Naive thymus-derived CD4-positive, alpha-beta T cell (primary cell): ENCODE measurements at regions not wholly inside any gene's neighbourhood (a gene's known extent, or its start where the extent isn't known, plus 50 kb on each side); places are given as distances from the start of the nearest gene placed in this dataset.

Experiments used
- ATAC-seq: fragments of 150-1000 bp; cut with Tn5 transposase; 2 replicates; pipeline ENCODE4 v1.10.0; 2021; ENCODE audit warnings: mild to moderate bottlenecking, moderate library complexity
- CTCF ChIA-PET: fragments of 350-600 bp; sonication (Branson Sonifier 250); formaldehyde crosslinking; loops from one replicate; lab custom pipeline; 2021; ENCODE audit warnings: antibody characterized with exemption; lab: Charles Lee
- POLR2A ChIA-PET: fragments of 350-600 bp; sonication (Branson Sonifier 250); formaldehyde crosslinking; loops from one replicate; lab custom pipeline; 2021; ENCODE audit warnings: antibody characterized with exemption, inconsistent platforms; lab: Charles Lee
- DNase-seq, 9 donors: peaks; one replicate each; pipeline versions ENCODE4 v3.0.0 to v3.0.0-alpha.2; 2020 to 2022; ENCODE audit warnings: mixed read lengths in 1 of 9
- H3K27ac ChIP-seq: one replicate; pipeline ENCODE4 v1.7.0; 2013; ENCODE audit warnings: mild to moderate bottlenecking, low read depth, low read length, moderate library complexity
- H3K27me3 ChIP-seq, 2 donors: one replicate each; pipeline ENCODE4 v1.7.0; 2013; ENCODE audit warnings: low read length in 2 of 2, mild to moderate bottlenecking in 2 of 2, moderate library complexity in 2 of 2; ENCODE audit not compliant: control insufficient read depth in 2 of 2, insufficient read depth in 2 of 2
- H3K36me3 ChIP-seq, 3 experiments: 1 replicate in 2 of 3; 2 replicates in 1 of 3; pipeline ENCODE4 v1.7.0; 2013; ENCODE audit warnings: low read length in 3 of 3, mild to moderate bottlenecking in 3 of 3, moderate library complexity in 1 of 3; ENCODE audit not compliant: insufficient read depth in 3 of 3, control insufficient read depth in 2 of 3
- H3K4me1 ChIP-seq, 2 donors: one replicate each; pipeline ENCODE4 v1.7.0; 2013; ENCODE audit warnings: low read length in 2 of 2, mild to moderate bottlenecking in 2 of 2, moderate library complexity in 1 of 2; ENCODE audit not compliant: control insufficient read depth in 2 of 2, insufficient read depth in 2 of 2
- H3K4me3 ChIP-seq: 2 replicates; pipeline ENCODE4 v1.7.0; 2013; ENCODE audit warnings: mild to moderate bottlenecking, low read length
- H3K9me3 ChIP-seq, 3 experiments: 1 replicate in 2 of 3; 2 replicates in 1 of 3; pipeline ENCODE4 v1.7.0; 2013; ENCODE audit warnings: low read length in 3 of 3; ENCODE audit not compliant: control insufficient read depth in 2 of 3
- H3K27ac Mint-ChIP-seq, 9 donors: one replicate each; pipeline ENCODE4 v1.8.0; 2020 to 2022; ENCODE audit warnings: mixed read lengths in 9 of 9, mild to moderate bottlenecking in 8 of 9, moderate library complexity in 5 of 9, inconsistent platforms in 2 of 9
- H3K27me3 Mint-ChIP-seq, 5 donors: one replicate each; pipeline ENCODE4 v1.8.0; 2021 to 2022; ENCODE audit warnings: mixed read lengths in 5 of 5, mild to moderate bottlenecking in 1 of 5
- H3K36me3 Mint-ChIP-seq, 5 donors: one replicate each; pipeline ENCODE4 v1.8.0; 2020 to 2022; ENCODE audit warnings: mixed read lengths in 5 of 5, mild to moderate bottlenecking in 3 of 5, inconsistent platforms in 1 of 5
- H3K4me1 Mint-ChIP-seq, 7 donors: one replicate each; pipeline ENCODE4 v1.8.0; 2020 to 2022; ENCODE audit warnings: mixed read lengths in 7 of 7, mild to moderate bottlenecking in 3 of 7, inconsistent platforms in 1 of 7
- H3K4me3 Mint-ChIP-seq, 10 donors: one replicate each; pipeline ENCODE4 v1.8.0; 2020 to 2022; ENCODE audit warnings: mild to moderate bottlenecking in 10 of 10, mixed read lengths in 10 of 10, moderate library complexity in 6 of 10, inconsistent platforms in 2 of 10
- H3K9me3 Mint-ChIP-seq, 11 donors: one replicate each; pipeline ENCODE4 v1.8.0; 2020 to 2022; ENCODE audit warnings: mixed read lengths in 11 of 11, mild to moderate bottlenecking in 4 of 11, inconsistent platforms in 1 of 11, moderate library complexity in 1 of 11
- intact Hi-C, 2 donors: fragments of 100-400 bp; cut with micrococcal nuclease; formaldehyde crosslinking; loops; one replicate each; pipeline ENCODE4 v1.15.1; 2023

GRCh38 chr16:5428932-5429331, 331.3 kb upstream of the EEF2KMT start:
- intact Hi-C loops: no loop called here
- peaks cover 0 to 3% (median 0%) of the 10 kb centered on the region in 7 donors for H3K4me1 Mint-ChIP-seq
- no peak overlapping the region for H3K4me3 ChIP-seq
- H3K27me3 ChIP-seq: no peaks in the 10 kb centered on the region
- no peaks in the 10 kb centered on the region for H3K36me3 Mint-ChIP-seq
- DNase-seq: no peak
- no peaks in the 10 kb centered on the region for H3K36me3 ChIP-seq
- H3K4me1 ChIP-seq: no peaks in the 10 kb centered on the region
- no peak overlapping the region for H3K4me3 Mint-ChIP-seq
- no peak for ATAC-seq
- no peaks in the 10 kb centered on the region for H3K9me3 Mint-ChIP-seq
- POLR2A ChIA-PET: no interaction called here
- CTCF ChIA-PET: no interaction called here
- H3K27ac ChIP-seq: no peak overlapping the region
- H3K27me3 Mint-ChIP-seq: peaks cover 0 to 15% (median 6%) of the 10 kb centered on the region in 5 donors
- no peaks in the 10 kb centered on the region for H3K9me3 ChIP-seq
- no peak overlapping the region for H3K27ac Mint-ChIP-seq

DNA sequence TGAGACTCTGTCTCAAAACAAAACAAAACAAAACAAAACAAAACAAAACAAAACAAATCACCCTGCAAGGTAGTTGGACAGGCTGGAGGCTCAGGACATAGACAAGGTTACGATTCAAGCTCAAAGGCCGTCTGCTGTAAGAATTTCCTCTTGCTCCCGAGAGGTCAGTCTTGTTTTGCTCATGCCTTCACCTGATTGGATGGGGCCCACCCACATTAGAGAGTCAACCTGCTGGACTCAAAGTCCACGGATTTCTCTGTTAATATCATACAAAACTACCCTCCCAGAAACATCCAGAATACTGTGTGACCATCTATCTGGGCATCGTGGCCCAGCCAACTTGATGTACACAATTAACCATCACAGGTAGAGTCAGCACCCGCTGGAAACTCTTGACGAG, 330.0 kb upstream of the EEF2KMT start:
- Histone ChIP-seq H3K9me3 (no peaks in the 10 kb centered on the region), H3K4me3 (no peak overlapping the region), H3K36me3 (no peaks in the 10 kb centered on the region), H3K27ac (no peak overlapping the region), H3K4me1 (no peaks in the 10 kb centered on the region), H3K27me3 (no peaks in the 10 kb centered on the region)
- intact Hi-C loops: no loop called here
- peaks cover 0 to 3% (median 0%) of the 10 kb centered on the region in 11 donors for H3K9me3 Mint-ChIP-seq
- DNase-seq: no peak
- H3K36me3 Mint-ChIP-seq: no peaks in the 10 kb centered on the region
- H3K27me3 Mint-ChIP-seq: peaks cover 0 to 15% (median 6%) of the 10 kb centered on the region in 5 donors
- H3K4me1 Mint-ChIP-seq: peaks cover 0 to 3% (median 0%) of the 10 kb centered on the region in 7 donors
- ChIA-PET CTCF (no interaction called here), POLR2A (no interaction called here)
- no peak overlapping the region for H3K27ac Mint-ChIP-seq
- no peak for ATAC-seq
- no peak overlapping the region for H3K4me3 Mint-ChIP-seq

DNA sequence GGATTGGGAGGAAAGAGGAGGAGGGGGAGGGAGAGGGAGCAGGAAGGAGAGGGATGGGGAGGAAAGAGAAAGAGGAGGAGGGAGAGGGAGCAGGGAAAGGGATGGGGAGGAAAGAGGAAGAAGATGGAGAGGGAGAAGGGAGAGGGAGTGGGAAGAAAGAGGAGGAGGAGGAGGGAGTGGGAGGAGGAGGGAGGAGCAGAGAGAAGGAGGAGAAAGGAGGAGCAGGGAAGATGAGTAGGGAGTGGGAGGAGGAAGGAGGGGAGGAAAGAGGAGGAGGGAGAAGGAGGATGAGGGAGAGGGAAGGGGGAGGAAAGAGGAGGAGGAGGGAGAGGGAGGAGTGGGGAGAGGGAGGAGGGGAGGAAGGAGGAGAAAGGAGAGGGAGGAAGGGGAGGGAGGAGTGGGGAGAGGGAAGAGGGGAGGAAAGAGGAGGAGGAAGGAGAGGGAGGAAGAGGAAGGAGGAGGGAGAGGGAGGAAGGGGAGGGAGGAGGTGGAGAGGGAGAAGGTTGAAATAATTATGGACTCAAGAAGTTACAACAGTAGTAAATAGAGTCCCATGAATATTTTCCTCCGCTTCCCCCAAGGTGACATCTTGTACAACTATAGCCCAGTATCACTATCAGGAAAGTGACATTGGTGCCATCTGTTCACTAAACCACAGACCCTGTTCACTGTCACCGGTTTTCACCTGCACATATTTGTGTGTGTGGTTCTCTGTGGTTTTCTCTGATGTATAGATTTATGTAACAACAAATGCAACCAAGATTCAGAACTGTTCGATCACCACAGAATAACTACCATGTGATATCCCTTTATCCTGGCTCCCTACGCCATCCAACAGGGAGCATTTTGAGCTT, 325.3 kb upstream of the EEF2KMT start:
- H3K36me3 Mint-ChIP-seq: peaks cover 0 to 3% (median 0%) of the 10 kb centered on the region in 5 donors
- H3K9me3 Mint-ChIP-seq: peaks cover 0 to 3% (median 0%) of the 10 kb centered on the region in 11 donors
- Histone ChIP-seq H3K36me3 (no peaks in the 10 kb centered on the region), H3K27ac (no peak overlapping the region), H3K9me3 (no peaks in the 10 kb centered on the region), H3K4me3 (no peak overlapping the region), H3K27me3 (no peaks in the 10 kb centered on the region), H3K4me1 (no peaks in the 10 kb centered on the region)
- DNase-seq (no peak), ATAC-seq (no peak)
- POLR2A ChIA-PET: no interaction called here
- H3K4me1 Mint-ChIP-seq: peaks cover 0 to 2% (median 0%) of the 10 kb centered on the region in 7 donors
- CTCF ChIA-PET: no interaction called here
- H3K27me3 Mint-ChIP-seq: peaks cover 0 to 37% (median 14%) of the 10 kb centered on the region in 5 donors
- no peak overlapping the region for H3K27ac Mint-ChIP-seq
- no peak overlapping the region for H3K4me3 Mint-ChIP-seq
- intact Hi-C loops: no loop called here

- Mint-ChIP-seq H3K27ac (no peak overlapping the region), H3K4me3 (no peak overlapping the region), H3K4me1 (peaks cover 0 to 2% (median 0%) of the 10 kb centered on the region in 7 donors), H3K27me3 (peaks cover 0 to 38% (median 14%) of the 10 kb centered on the region in 5 donors), H3K9me3 (peaks cover 0 to 8% (median 0%) of the 10 kb centered on the region in 11 donors), H3K36me3 (peaks cover 0 to 3% (median 0%) of the 10 kb centered on the region in 5 donors)
- H3K4me3 ChIP-seq: no peak overlapping the region
- DNase-seq (no peak), ATAC-seq (no peak)
- no peaks in the 10 kb centered on the region for H3K36me3 ChIP-seq
- no peaks in the 10 kb centered on the region for H3K9me3 ChIP-seq
- intact Hi-C loops: no loop called here
- no peak overlapping the region for H3K27ac ChIP-seq
- H3K4me1 ChIP-seq: no peaks in the 10 kb centered on the region
- H3K27me3 ChIP-seq: no peaks in the 10 kb centered on the region
- ChIA-PET CTCF (no interaction called here), POLR2A (no interaction called here)
These were observed 324.5 kb upstream of the EEF2KMT start for GRCh38 chr16:5422047-5422446.

GRCh38 chr16:5416013-5416412, 318.4 kb upstream of the EEF2KMT start:
- ChIA-PET POLR2A (no interaction called here), CTCF (no interaction called here)
- no peak overlapping the region for H3K4me3 ChIP-seq
- Mint-ChIP-seq H3K27me3 (peaks cover 0 to 36% (median 15%) of the 10 kb centered on the region in 5 donors), H3K27ac (no peak overlapping the region), H3K4me1 (no peaks in the 10 kb centered on the region), H3K36me3 (peaks cover 0 to 3% (median 0%) of the 10 kb centered on the region in 5 donors), H3K4me3 (no peak overlapping the region), H3K9me3 (peaks cover 0 to 17% (median 5%) of the 10 kb centered on the region in 11 donors)
- no peaks in the 10 kb centered on the region for H3K9me3 ChIP-seq
- DNase-seq (no peak), ATAC-seq (no peak)
- no peak overlapping the region for H3K27ac ChIP-seq
- no peaks in the 10 kb centered on the region for H3K27me3 ChIP-seq
- H3K4me1 ChIP-seq: no peaks in the 10 kb centered on the region
- intact Hi-C loops: no loop called here
- H3K36me3 ChIP-seq: no peaks in the 10 kb centered on the region

DNA sequence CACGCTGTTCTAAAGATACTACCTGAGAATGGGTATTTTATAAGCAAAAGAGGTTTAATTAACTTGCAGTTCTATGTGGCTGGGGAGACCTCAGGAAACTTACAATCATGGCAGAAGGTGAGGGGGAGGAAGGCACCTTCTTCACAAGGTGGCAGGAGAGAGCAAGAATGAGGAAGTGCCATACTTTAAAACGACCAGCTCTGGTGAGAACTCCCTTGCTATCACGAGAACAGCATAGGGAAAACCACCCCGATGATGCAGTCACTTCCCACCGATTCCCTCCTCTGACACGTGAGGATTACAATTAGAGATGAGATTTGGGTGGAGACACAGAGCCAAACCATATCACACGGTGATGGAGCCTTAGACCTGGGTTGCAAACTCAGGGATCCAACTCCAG, 317.5 kb upstream of the EEF2KMT start:
- no peaks in the 10 kb centered on the region for H3K36me3 ChIP-seq
- H3K27ac Mint-ChIP-seq: no peak overlapping the region
- CTCF ChIA-PET: no interaction called here
- H3K9me3 ChIP-seq: no peaks in the 10 kb centered on the region
- H3K4me1 ChIP-seq: no peaks in the 10 kb centered on the region
- no peaks in the 10 kb centered on the region for H3K27me3 ChIP-seq
- no peak overlapping the region for H3K27ac ChIP-seq
- no peak overlapping the region for H3K4me3 Mint-ChIP-seq
- no peaks in the 10 kb centered on the region for H3K4me1 Mint-ChIP-seq
- peaks cover 0 to 36% (median 19%) of the 10 kb centered on the region in 5 donors for H3K27me3 Mint-ChIP-seq
- POLR2A ChIA-PET: no interaction called here
- DNase-seq (no peak), ATAC-seq (no peak)
- H3K9me3 Mint-ChIP-seq: peaks cover 0 to 21% (median 6%) of the 10 kb centered on the region in 11 donors
- intact Hi-C loops: no loop called here
- no peak overlapping the region for H3K4me3 ChIP-seq
- peaks cover 0 to 3% (median 0%) of the 10 kb centered on the region in 5 donors for H3K36me3 Mint-ChIP-seq

DNA sequence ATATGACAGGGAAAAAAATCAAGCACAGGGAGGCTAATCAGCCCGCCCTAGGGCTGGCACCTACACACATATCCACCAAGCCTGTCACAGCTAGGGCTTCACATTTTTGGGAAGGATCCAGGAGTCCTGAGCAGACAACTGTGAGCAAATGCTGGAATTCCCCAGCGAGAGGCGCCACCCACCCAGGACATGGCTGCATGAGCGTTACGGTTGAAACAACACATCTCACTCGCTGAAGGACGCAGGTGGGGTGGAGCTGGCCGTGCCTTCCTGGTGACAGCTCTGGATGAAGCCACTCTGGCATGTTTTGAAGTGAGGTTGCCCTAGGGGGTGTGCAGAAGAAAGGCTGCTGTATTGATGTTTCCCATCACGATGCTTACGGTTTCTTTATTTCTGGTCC, 315.1 kb upstream of the EEF2KMT start:
- ATAC-seq: no peak
- Histone ChIP-seq H3K27ac (no peak overlapping the region), H3K4me1 (no peaks in the 10 kb centered on the region), H3K9me3 (no peaks in the 10 kb centered on the region), H3K36me3 (no peaks in the 10 kb centered on the region), H3K4me3 (no peak overlapping the region), H3K27me3 (no peaks in the 10 kb centered on the region)
- H3K9me3 Mint-ChIP-seq: peaks cover 0 to 20% (median 6%) of the 10 kb centered on the region in 11 donors
- intact Hi-C loops: no loop called here
- H3K27ac Mint-ChIP-seq: no peak overlapping the region
- ChIA-PET POLR2A (no interaction called here), CTCF (no interaction called here)
- H3K4me3 Mint-ChIP-seq: no peak overlapping the region
- H3K36me3 Mint-ChIP-seq: peaks cover 0 to 3% (median 0%) of the 10 kb centered on the region in 5 donors
- DNase-seq: no peak
- H3K4me1 Mint-ChIP-seq: no peaks in the 10 kb centered on the region
- H3K27me3 Mint-ChIP-seq: peaks cover 0 to 20% (median 15%) of the 10 kb centered on the region in 5 donors
